ENCODE measurements at regions not wholly inside any gene's neighbourhood (a gene's known extent, or its start where the extent isn't known, plus 50 kb on each side); places are given as distances from the start of the nearest gene placed in this dataset.

DNA sequence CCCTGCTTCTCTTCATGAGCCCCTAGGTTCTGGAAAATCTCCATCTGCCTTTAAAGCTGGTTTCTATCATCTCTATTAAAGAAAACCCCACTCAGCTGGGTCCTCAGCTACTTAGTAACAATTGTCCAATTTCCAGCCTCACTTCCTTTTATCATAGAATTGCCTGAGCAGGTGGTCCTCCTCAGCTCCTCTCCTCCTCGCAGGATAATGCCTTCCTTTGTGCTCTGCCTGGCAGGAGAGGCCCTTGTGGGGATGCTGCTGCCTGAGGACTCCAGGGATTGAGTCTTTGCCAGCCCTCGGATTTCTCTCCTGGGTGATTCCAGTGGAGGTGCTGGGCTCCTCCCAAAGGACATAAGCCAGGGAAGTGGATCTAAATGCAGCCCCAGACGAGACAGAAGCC, 448.3 kb downstream of the INSC start:
- Histone ChIP-seq H3K36me3 (no peaks in the 10 kb centered on the region), H3K27me3 (no peaks in the 10 kb centered on the region), H3K9me3 (no peaks in the 10 kb centered on the region), H3K27ac (no peak overlapping the region), H3K4me3 (no peak overlapping the region), H3K4me1 (no peaks in the 10 kb centered on the region)
- TF ChIP-seq, protein P1, sequence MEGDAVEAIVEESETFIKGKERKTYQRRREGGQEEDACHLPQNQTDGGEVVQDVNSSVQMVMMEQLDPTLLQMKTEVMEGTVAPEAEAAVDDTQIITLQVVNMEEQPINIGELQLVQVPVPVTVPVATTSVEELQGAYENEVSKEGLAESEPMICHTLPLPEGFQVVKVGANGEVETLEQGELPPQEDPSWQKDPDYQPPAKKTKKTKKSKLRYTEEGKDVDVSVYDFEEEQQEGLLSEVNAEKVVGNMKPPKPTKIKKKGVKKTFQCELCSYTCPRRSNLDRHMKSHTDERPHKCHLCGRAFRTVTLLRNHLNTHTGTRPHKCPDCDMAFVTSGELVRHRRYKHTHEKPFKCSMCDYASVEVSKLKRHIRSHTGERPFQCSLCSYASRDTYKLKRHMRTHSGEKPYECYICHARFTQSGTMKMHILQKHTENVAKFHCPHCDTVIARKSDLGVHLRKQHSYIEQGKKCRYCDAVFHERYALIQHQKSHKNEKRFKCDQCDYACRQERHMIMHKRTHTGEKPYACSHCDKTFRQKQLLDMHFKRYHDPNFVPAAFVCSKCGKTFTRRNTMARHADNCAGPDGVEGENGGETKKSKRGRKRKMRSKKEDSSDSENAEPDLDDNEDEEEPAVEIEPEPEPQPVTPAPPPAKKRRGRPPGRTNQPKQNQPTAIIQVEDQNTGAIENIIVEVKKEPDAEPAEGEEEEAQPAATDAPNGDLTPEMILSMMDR (IDR thresholded peaks at IDR 0.05): no peak
- no peak for TF ChIP-seq POLR2A (IDR thresholded peaks at IDR 0.05)
- DNase-seq: no peak

DNA sequence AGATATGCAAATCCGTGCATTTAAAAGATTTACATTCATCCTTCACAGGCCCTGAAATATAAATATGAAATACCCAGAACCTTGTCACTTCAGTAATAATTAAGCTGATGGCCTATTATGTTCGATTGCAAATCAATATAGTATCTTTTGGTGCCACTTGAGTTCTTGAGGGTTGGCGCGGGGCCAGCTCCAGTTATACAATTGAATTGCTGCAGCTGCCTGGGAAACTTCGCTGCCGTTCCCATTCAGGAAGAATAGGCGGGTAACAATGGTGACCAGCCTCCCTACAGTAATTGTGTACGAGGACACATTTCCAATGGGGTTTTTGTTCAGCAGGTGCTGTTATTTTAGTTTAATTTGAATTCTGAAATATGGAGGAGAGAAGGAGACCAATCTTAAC, 451.2 kb downstream of the INSC start:
- no peak for TF ChIP-seq POLR2A (IDR thresholded peaks at IDR 0.05)
- TF ChIP-seq, protein P1 (IDR thresholded peaks at IDR 0.05): no peak
- DNase-seq: no peak

DNA sequence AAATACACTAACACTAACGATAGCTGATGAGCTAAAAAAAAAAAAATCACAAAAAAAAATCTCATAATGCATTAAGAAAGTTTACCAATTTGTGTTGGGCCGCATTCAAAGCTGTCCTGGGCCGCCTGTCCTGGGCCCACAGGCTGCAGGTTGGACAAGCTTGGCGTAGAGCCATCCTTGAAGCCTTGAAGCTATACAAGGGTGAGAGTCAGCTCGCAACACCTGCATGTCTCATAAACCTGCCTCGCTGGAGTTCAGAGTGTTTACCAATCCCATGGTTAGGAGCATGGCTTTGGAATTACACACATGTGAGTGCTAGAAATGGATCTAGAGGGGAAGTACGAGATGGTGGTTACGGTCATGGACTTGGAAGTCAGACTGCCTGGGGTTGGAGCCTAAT, 453.7 kb downstream of the INSC start:
- TF ChIP-seq POLR2A (IDR thresholded peaks at IDR 0.05): no peak
- TF ChIP-seq, protein P1 (IDR thresholded peaks at IDR 0.05): no peak

More for the DNA sequence above, 451.2 kb downstream of the INSC start:
- Histone ChIP-seq H3K4me3 (no peak overlapping the region), H3K4me1 (no peaks in the 10 kb centered on the region), H3K27me3 (no peaks in the 10 kb centered on the region), H3K9me3 (no peaks in the 10 kb centered on the region), H3K36me3 (no peaks in the 10 kb centered on the region), H3K27ac (no peak overlapping the region)

DNA sequence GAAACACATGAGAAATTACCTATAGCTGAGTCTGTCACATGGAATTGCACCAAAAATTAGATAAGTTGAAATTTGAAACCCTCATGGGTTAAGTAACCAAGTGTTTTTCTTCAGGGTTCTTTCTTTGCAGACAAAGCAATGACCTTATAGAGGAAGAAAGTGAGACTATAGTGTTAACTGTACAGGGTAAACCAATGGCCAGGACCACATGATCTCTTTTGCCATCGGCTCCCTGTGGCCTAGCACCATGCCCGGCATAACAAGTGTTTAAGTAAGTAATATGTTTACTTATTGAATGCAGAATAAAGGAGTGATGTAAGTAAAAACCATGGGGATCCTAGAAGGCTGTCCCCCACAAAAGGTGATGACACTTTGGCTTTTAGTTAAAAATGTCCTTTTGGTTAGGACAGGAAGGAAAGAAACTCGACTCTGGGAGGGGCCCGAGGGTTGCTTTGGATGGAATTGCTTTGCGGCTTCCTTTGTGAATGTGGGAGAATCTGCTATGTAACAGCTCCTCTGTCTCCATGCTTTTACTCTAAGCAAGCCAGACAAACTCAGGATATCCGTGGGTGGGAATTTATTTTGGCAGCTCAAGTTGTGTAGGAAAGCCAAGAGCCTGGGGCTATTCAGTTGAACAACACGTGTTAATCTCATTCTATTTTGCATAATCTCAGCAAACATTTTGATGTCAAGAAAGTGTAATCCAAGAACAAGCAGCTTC, 454.7 kb downstream of the INSC start:
- Histone ChIP-seq H3K4me1 (no peaks in the 10 kb centered on the region), H3K27ac (no peak overlapping the region), H3K27me3 (no peaks in the 10 kb centered on the region), H3K4me3 (no peak overlapping the region), H3K36me3 (no peaks in the 10 kb centered on the region), H3K9me3 (no peaks in the 10 kb centered on the region)
- TF ChIP-seq, protein P1 (IDR thresholded peaks at IDR 0.05): no peak
- DNase-seq: no peak

More for the DNA sequence above, 453.7 kb downstream of the INSC start:
- DNase-seq: no peak
- Histone ChIP-seq H3K27ac (no peak overlapping the region), H3K4me3 (no peak overlapping the region), H3K36me3 (no peaks in the 10 kb centered on the region), H3K4me1 (no peaks in the 10 kb centered on the region), H3K9me3 (no peaks in the 10 kb centered on the region), H3K27me3 (no peaks in the 10 kb centered on the region)

DNA sequence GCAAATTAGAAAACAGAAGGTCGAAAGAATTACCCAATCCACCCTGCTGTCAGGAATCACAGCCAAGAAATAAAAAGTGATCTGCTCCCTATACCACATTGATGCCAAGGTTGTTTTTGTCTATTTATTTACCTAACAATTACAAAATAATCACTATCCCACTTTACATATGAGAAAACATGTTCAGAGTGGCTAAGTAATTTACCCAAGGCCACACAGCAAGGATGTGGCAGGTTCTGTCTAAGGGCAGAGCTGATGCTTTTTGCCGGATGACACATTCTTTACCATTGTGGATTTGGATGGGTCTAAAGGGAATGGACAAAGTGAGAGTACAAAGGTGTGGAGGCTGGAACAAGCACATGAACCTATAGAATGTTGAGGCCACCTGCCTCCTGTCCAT, 460.7 kb downstream of the INSC start:
- Histone ChIP-seq H3K27ac (no peak overlapping the region), H3K4me3 (no peak overlapping the region), H3K9me3 (no peaks in the 10 kb centered on the region), H3K36me3 (no peaks in the 10 kb centered on the region), H3K4me1 (no peaks in the 10 kb centered on the region), H3K27me3 (no peaks in the 10 kb centered on the region)
- no peak for DNase-seq
- TF ChIP-seq POLR2A (IDR thresholded peaks at IDR 0.05): no peak
- TF ChIP-seq, protein P1 (IDR thresholded peaks at IDR 0.05): no peak

DNA sequence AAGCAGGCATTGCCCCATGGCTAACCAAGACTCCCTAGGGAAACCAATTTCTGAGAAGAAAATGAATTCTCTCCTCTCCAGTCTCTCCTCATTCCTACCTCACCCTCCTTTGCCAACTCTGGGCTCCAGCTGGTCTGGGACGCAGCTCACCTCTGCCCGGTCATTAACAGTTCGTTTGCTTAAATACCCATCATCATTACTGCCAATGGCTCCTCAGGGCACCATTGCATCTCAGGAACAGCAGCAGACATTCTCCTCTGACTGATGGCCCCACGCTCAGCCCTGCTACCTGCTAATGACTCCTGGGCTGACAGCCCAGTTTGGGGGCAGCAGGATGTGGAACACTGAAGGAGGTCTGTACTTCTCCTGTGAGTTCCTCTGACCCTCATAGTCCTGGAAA, 462.0 kb downstream of the INSC start:
- Histone ChIP-seq H3K27ac (no peak overlapping the region), H3K4me3 (no peak overlapping the region), H3K4me1 (no peaks in the 10 kb centered on the region), H3K9me3 (no peaks in the 10 kb centered on the region), H3K27me3 (no peaks in the 10 kb centered on the region), H3K36me3 (no peaks in the 10 kb centered on the region)
- TF ChIP-seq POLR2A (IDR thresholded peaks at IDR 0.05): no peak
- TF ChIP-seq, protein P1 (IDR thresholded peaks at IDR 0.05): no peak
- no peak for DNase-seq
